KMS-11 (cell line): ENCODE measurements at regions not wholly inside any gene's neighbourhood (a gene's known extent, or its start where the extent isn't known, plus 50 kb on each side); places are given as distances from the start of the nearest gene placed in this dataset.

Experiments used
- H2AFZ ChIP-seq: fragments of 200-600 bp; sonication (generic); 2 replicates; pipeline ENCODE4 v1.6.1; 2016; ENCODE audit warnings: antibody characterized with exemption, mixed run types, low read depth
- H3K27ac ChIP-seq: fragments of 200-600 bp; sonication (generic); 2 replicates; pipeline ENCODE4 v1.6.1; 2016; ENCODE audit warnings: mild to moderate bottlenecking, mixed run types
- H3K27me3 ChIP-seq: fragments of 200-600 bp; sonication (generic); 2 replicates; pipeline ENCODE4 v1.6.1; 2017; ENCODE audit warnings: mild to moderate bottlenecking, low read depth, mixed run types, moderate library complexity; ENCODE audit not compliant: insufficient read depth
- H3K36me3 ChIP-seq: fragments of 200-600 bp; sonication (generic); 2 replicates; pipeline ENCODE4 v1.6.1; 2017; ENCODE audit warnings: mild to moderate bottlenecking, mixed run types; ENCODE audit not compliant: insufficient read depth
- H3K4me1 ChIP-seq: fragments of 200-600 bp; sonication (generic); 2 replicates; pipeline ENCODE4 v1.6.1; 2016; ENCODE audit warnings: mild to moderate bottlenecking, low read depth, mixed run types; ENCODE audit not compliant: poor library complexity, severe bottlenecking
- H3K4me2 ChIP-seq: fragments of 200-600 bp; sonication (generic); 2 replicates; pipeline ENCODE4 v1.7.0; 2016; ENCODE audit warnings: mild to moderate bottlenecking, mixed run types
- H3K4me3 ChIP-seq: fragments of 200-600 bp; sonication (generic); IDR thresholded peaks from 2 replicates; pipeline ENCODE4 v1.6.1; 2017; ENCODE audit warnings: low read depth, low read length, mixed read lengths; ENCODE audit not compliant: insufficient read depth
- H3K79me2 ChIP-seq: fragments of 200-600 bp; sonication (generic); 2 replicates; pipeline ENCODE4 v1.6.1; 2016; ENCODE audit warnings: low read depth, mixed run types; ENCODE audit not compliant: insufficient read depth
- H3K9ac ChIP-seq: fragments of 200-600 bp; sonication (generic); 2 replicates; pipeline ENCODE4 v1.6.1; 2016; ENCODE audit warnings: mild to moderate bottlenecking, mixed run types
- H4K20me1 ChIP-seq: fragments of 200-600 bp; sonication (generic); 2 replicates; pipeline ENCODE4 v1.6.1; 2016; ENCODE audit warnings: mild to moderate bottlenecking, mixed run types; ENCODE audit not compliant: insufficient read depth
- TF ChIP-seq, protein P1 (sequence below): fragments of 200-600 bp; sonication (generic); conservative IDR thresholded peaks from 2 replicates; pipeline ENCODE4 v1.6.1; 2017; ENCODE audit warnings: low read depth, mild to moderate bottlenecking, antibody characterized with exemption, low read length, moderate library complexity, mixed read lengths

DNA sequence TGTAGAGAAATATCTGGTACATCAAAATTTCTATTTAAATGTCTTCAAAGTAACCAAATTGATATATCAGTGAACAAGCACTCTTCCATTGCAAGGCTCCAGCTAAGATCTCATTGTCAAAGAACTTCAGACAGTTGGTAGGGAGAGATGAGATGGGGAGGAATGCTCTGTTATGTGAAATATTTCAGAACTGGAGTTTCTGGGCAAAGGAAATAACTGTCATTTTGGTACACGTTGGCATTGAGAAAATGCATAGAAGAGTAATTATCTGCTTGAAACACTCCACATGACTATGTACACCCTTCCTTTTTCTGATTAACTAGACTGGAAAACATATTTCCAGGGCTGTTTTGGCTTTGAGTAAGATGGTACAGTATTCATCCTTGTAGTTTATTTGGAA is 297.5 kb upstream of the RASGRP1 start:
- no peaks in the 10 kb centered on the region for H3K27me3 ChIP-seq
- no peaks in the 10 kb centered on the region for H3K4me1 ChIP-seq
- H2AFZ ChIP-seq, result no peak overlapping the region
- no peak overlapping the region for H3K4me3 ChIP-seq
- no peak overlapping the region for H3K27ac ChIP-seq
- no peak overlapping the region for H3K9ac ChIP-seq
- TF ChIP-seq, protein P1, sequence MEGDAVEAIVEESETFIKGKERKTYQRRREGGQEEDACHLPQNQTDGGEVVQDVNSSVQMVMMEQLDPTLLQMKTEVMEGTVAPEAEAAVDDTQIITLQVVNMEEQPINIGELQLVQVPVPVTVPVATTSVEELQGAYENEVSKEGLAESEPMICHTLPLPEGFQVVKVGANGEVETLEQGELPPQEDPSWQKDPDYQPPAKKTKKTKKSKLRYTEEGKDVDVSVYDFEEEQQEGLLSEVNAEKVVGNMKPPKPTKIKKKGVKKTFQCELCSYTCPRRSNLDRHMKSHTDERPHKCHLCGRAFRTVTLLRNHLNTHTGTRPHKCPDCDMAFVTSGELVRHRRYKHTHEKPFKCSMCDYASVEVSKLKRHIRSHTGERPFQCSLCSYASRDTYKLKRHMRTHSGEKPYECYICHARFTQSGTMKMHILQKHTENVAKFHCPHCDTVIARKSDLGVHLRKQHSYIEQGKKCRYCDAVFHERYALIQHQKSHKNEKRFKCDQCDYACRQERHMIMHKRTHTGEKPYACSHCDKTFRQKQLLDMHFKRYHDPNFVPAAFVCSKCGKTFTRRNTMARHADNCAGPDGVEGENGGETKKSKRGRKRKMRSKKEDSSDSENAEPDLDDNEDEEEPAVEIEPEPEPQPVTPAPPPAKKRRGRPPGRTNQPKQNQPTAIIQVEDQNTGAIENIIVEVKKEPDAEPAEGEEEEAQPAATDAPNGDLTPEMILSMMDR, result no peak
- H3K36me3 ChIP-seq, result no peaks in the 10 kb centered on the region
- no peaks in the 10 kb centered on the region for H3K79me2 ChIP-seq
- H3K4me2 ChIP-seq, result no peak overlapping the region
- H4K20me1 ChIP-seq, result no peaks in the 10 kb centered on the region

DNA sequence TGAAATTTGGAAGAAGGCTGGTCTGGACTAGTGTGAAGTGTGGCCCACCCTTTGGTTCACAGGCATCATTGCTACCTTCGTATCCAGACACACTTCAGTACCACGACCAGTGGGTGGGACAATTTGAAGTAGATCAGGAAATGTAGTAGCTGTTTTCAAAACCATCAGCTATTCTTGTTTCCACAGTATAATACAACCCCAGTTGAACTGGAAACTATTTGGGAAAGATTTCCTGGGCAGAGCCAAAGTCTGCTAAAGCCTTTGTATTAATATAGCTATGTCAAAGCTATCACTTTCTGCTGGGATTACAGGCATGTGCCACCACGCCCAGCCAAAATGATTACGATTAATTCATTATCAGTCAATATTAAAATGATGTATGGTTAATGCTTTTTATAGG is 298.8 kb upstream of the RASGRP1 start:
- Histone ChIP-seq H3K27me3 (no peaks in the 10 kb centered on the region), H4K20me1 (no peaks in the 10 kb centered on the region), H3K79me2 (no peaks in the 10 kb centered on the region), H2AFZ (no peak overlapping the region), H3K4me3 (no peak overlapping the region), H3K27ac (no peak overlapping the region), H3K4me1 (no peaks in the 10 kb centered on the region), H3K9ac (no peak overlapping the region), H3K36me3 (no peaks in the 10 kb centered on the region), H3K4me2 (no peak overlapping the region)
- TF ChIP-seq, protein P1, result no peak

DNA sequence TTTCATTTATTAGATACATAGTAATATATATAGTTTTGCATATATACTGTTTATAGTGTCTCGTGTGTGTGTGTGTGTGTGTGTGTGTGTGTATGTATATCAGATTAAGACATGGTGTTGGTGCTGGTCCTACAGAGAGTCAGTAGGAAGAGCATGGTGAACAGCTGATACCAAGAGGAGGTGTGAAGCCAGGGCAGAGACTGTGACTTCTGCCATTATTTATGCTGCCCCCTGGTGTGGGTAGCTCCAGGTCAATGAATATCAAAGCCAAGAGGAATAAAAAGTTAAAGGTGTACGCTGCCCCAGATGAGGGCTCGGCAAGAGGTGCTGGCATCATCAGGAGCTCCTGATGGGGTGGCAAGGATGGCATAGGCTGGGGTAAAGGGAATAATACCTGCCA is 299.5 kb upstream of the RASGRP1 start:
- no peak overlapping the region for H3K4me2 ChIP-seq
- no peaks in the 10 kb centered on the region for H4K20me1 ChIP-seq
- no peaks in the 10 kb centered on the region for H3K36me3 ChIP-seq
- H3K9ac ChIP-seq, result no peak overlapping the region
- no peak overlapping the region for H3K27ac ChIP-seq
- H2AFZ ChIP-seq, result no peak overlapping the region
- no peaks in the 10 kb centered on the region for H3K27me3 ChIP-seq
- TF ChIP-seq, protein P1, result no peak
- H3K4me1 ChIP-seq, result no peaks in the 10 kb centered on the region
- no peaks in the 10 kb centered on the region for H3K79me2 ChIP-seq
- H3K4me3 ChIP-seq, result no peak overlapping the region

DNA sequence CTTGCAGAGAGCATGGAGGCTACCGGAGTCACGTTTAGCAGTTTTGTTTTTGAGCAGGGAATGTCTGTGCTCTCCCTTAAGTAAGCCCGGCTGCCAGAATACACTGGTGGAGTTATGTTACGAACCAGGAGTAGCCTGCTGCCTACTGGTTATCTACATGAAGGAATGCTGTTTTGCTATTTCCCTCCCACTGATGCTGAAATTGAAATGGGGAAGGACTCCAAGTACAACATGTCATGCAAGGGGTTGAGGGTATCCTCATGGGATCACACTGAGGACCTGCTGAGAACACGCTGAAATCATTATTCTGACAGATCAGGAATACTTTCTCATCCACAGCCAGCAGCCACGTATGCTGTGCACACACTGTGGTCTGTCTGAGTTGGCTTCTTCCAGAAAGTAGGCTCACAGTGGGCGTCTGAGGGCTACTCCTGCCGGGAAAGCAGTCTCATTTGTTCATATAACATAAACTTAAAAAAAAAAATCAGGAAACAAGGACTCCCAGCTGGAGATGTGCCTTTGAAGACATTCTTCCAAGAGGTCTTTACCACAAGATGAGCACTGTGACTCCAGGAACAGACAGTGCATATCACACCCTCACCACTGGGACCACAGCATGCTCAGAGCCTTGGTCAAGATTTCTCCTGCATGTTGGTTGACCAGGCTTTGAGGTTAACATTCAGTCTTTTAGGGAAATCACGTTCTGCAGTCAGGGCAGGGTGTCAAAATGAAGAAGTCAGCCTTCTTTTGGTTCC is 300.4 kb upstream of the RASGRP1 start:
- H3K79me2 ChIP-seq, result no peaks in the 10 kb centered on the region
- no peak overlapping the region for H3K4me3 ChIP-seq
- TF ChIP-seq, protein P1, result no peak
- no peaks in the 10 kb centered on the region for H3K27me3 ChIP-seq
- H3K4me1 ChIP-seq, result no peaks in the 10 kb centered on the region
- no peaks in the 10 kb centered on the region for H4K20me1 ChIP-seq
- H3K27ac ChIP-seq, result no peak overlapping the region
- H3K4me2 ChIP-seq, result no peak overlapping the region
- H3K9ac ChIP-seq, result no peak overlapping the region
- H3K36me3 ChIP-seq, result no peaks in the 10 kb centered on the region
- H2AFZ ChIP-seq, result no peak overlapping the region
